Left lung (tissue), 4 donors: ENCODE measurements at regions not wholly inside any gene's neighbourhood (a gene's known extent, or its start where the extent isn't known, plus 50 kb on each side); places are given as distances from the start of the nearest gene placed in this dataset.

Experiments used
- ATAC-seq: fragments of 200-7000 bp; cut with Tn5 transposase; one replicate; pipeline ENCODE4 v1.9.1; 2020; ENCODE audit warnings: moderate library complexity
- DNase-seq, 4 donors: peaks; one replicate each; pipeline ENCODE4 v3.0.0-alpha.2; 2013 to 2020
- H3K27ac ChIP-seq, 2 donors: fragments of 200-600 bp; sonication (generic) in 1 of 2; one replicate each; pipeline versions ENCODE4 v1.5.0 to v1.8.0; 2020 to 2021
- H3K27me3 ChIP-seq, 2 donors: fragments of 200-600 bp; sonication (generic) in 1 of 2; one replicate each; pipeline versions ENCODE4 v1.5.0 to v1.8.0; 2020 to 2021
- H3K36me3 ChIP-seq, 2 donors: fragments of 200-600 bp; sonication (generic) in 1 of 2; one replicate each; pipeline versions ENCODE4 v1.5.0 to v1.8.0; 2020 to 2021
- H3K4me1 ChIP-seq, 2 donors: fragments of 200-600 bp; one replicate each; pipeline ENCODE4 v1.8.0; 2021
- H3K4me3 ChIP-seq, 2 donors: fragments of 200-600 bp; sonication (generic) in 1 of 2; one replicate each; pipeline versions ENCODE4 v1.5.0 to v1.8.0; 2020 to 2021; ENCODE audit warnings: mild to moderate bottlenecking in 1 of 2
- H3K9me3 ChIP-seq, 2 donors: fragments of 200-600 bp; sonication (generic) in 1 of 2; one replicate each; pipeline versions ENCODE4 v1.5.0 to v1.8.0; 2020 to 2021
- intact Hi-C, 2 donors: fragments of 100-400 bp; cut with DNase I; formaldehyde crosslinking; loops; one replicate each; pipeline versions ENCODE4 v1.11.2 to v1.14.2; 2022
- TF ChIP-seq, protein P1 (sequence below), 2 donors: fragments of 200-600 bp; sonication (generic) in 1 of 2; IDR thresholded peaks; one replicate each; pipeline versions ENCODE4 v1.5.0 to v1.8.0; 2021; ENCODE audit warnings: antibody characterized with exemption in 2 of 2
- donor health status: DM: no; HTN: yes; CAD: no.
- donor health status: DM: no; HTN: no; CAD: no.

DNA sequence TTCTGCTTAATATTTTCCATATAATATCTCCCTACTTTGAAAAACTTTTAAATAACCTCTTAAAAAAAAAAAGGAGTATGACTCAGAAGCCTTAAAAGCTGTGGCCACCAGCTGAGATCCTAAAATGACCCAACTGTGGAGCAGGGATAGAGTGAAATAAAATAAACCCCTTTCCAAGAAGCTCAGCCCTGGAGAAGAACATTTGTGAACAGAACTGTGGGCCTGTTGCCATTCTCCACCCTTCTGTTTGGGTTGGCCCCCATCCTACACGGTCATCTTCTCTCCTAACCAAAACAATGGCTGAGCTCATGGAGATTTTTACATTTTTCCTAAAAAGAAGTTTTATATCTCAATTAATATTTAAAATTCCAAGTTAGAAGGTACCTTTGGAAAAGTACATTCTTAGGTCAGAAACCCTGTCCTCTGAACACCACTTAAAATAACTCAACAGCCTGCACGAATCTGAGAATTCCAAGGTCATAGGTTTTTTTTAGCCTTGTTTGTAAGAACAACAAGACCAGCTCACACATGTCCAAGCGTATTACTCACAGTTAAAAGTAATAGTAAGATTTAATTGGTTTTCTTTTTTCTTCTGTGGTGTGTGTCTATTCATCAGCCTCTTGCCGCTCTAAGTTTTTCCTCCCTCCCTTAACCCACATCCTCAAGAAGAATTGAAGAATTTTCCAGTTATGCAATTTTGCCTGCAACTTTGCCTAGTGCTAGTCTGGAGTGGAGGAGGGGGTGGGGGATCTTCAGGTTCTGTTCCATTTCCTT lies 107.7 kb upstream of the ERRFI1 start:
- ATAC-seq (peak; percentile 72), DNase-seq (peak in 1 of 4 donors; percentile 33)
- Histone ChIP-seq H3K36me3 (no peaks in the 10 kb centered on the region), H3K4me1 (peaks cover 10 to 11% of the 10 kb centered on the region in 2 donors), H3K4me3 (no peak overlapping the region), H3K9me3 (no peaks in the 10 kb centered on the region), H3K27me3 (peaks cover 0 to 11% of the 10 kb centered on the region in 2 donors), H3K27ac (peak overlapping the region in 1 of 2 donors; percentile 61)
- TF ChIP-seq, protein P1, sequence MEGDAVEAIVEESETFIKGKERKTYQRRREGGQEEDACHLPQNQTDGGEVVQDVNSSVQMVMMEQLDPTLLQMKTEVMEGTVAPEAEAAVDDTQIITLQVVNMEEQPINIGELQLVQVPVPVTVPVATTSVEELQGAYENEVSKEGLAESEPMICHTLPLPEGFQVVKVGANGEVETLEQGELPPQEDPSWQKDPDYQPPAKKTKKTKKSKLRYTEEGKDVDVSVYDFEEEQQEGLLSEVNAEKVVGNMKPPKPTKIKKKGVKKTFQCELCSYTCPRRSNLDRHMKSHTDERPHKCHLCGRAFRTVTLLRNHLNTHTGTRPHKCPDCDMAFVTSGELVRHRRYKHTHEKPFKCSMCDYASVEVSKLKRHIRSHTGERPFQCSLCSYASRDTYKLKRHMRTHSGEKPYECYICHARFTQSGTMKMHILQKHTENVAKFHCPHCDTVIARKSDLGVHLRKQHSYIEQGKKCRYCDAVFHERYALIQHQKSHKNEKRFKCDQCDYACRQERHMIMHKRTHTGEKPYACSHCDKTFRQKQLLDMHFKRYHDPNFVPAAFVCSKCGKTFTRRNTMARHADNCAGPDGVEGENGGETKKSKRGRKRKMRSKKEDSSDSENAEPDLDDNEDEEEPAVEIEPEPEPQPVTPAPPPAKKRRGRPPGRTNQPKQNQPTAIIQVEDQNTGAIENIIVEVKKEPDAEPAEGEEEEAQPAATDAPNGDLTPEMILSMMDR (IDR thresholded peaks at IDR 0.05), result no peak
- intact Hi-C loops, result no loop called here

DNA sequence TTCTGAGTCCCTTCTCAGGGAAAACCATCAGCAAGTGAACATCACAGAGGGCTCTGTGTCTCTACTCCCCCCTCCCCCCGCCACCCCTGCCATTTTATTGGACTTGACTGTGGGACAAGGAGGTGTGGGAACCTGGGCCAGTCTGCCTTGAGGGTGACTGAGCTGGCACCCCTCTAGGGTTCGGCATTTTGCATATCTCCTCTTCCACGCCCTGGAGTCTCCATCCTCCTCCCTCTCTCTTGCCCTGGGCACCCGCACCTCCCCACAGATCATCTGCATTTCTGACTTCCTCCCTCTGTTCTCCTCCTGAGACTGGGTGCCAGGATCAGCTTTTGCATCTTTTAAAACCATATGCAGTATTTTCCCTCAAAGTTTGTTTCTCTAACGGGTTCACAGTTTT lies 107.1 kb upstream of the ERRFI1 start:
- no peak for DNase-seq
- TF ChIP-seq, protein P1 (IDR thresholded peaks at IDR 0.05), result no peak
- Histone ChIP-seq H3K36me3 (no peaks in the 10 kb centered on the region), H3K4me1 (peaks cover 10 to 11% of the 10 kb centered on the region in 2 donors), H3K27ac (peak overlapping the region in 1 of 2 donors; percentile 61), H3K9me3 (no peaks in the 10 kb centered on the region), H3K4me3 (no peak overlapping the region), H3K27me3 (peaks cover 0 to 11% of the 10 kb centered on the region in 2 donors)
- intact Hi-C loops, result no loop called here
- ATAC-seq, result no peak

GRCh38 chr1:8127171-8127641 lies 101.1 kb upstream of the ERRFI1 start:
- peak overlapping the region; percentile 39 to 74 for H3K27ac ChIP-seq
- intact Hi-C loops, result no loop called here
- DNase-seq (no peak), ATAC-seq (peak; percentile 66)
- H3K4me3 ChIP-seq, result no peak overlapping the region
- H3K9me3 ChIP-seq, result no peaks in the 10 kb centered on the region
- no peaks in the 10 kb centered on the region for H3K27me3 ChIP-seq
- no peaks in the 10 kb centered on the region for H3K36me3 ChIP-seq
- peaks cover 0 to 11% of the 10 kb centered on the region in 2 donors for H3K4me1 ChIP-seq
- TF ChIP-seq, protein P1 (IDR thresholded peaks at IDR 0.05), result no peak

- Histone ChIP-seq H3K4me1 (peaks cover 21 to 31% of the 10 kb centered on the region in 2 donors), H3K27me3 (no peaks in the 10 kb centered on the region), H3K4me3 (no peak overlapping the region), H3K9me3 (no peaks in the 10 kb centered on the region), H3K27ac (peak overlapping the region; percentile 83 to 91), H3K36me3 (no peaks in the 10 kb centered on the region)
- TF ChIP-seq, protein P1 (IDR thresholded peaks at IDR 0.05), result no peak
- intact Hi-C loops, result no loop called here
- DNase-seq (no peak), ATAC-seq (no peak)
These were observed 96.6 kb upstream of the ERRFI1 start for GRCh38 chr1:8122477-8123407.

DNA sequence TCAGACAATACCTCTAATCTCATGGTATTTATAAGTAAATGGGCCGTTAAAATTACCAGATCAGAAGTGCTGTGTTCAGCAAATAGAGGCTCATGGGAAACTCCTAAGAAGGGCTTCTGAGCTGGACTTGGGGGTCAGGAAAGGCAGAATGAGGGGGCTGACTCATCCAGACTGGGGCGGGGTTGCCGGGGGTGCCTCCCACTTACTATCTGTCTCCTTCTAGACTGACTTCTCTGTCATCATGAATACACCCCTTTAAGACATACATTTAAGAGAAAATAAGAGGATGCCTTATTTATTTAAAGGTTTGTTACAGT lies 96.0 kb upstream of the ERRFI1 start:
- peak; percentile 6 for ATAC-seq
- H3K9me3 ChIP-seq, result no peaks in the 10 kb centered on the region
- H3K36me3 ChIP-seq, result no peaks in the 10 kb centered on the region
- TF ChIP-seq, protein P1 (IDR thresholded peaks at IDR 0.05), result no peak
- peaks cover 24 to 33% of the 10 kb centered on the region in 2 donors for H3K4me1 ChIP-seq
- DNase-seq, result no peak
- no peaks in the 10 kb centered on the region for H3K27me3 ChIP-seq
- intact Hi-C loops, result no loop called here
- no peak overlapping the region for H3K4me3 ChIP-seq
- peak overlapping the region; percentile 83 to 91 for H3K27ac ChIP-seq
